Mammary epithelial cell (primary cell): ENCODE measurements at regions not wholly inside any gene's neighbourhood (a gene's known extent, or its start where the extent isn't known, plus 50 kb on each side); places are given as distances from the start of the nearest gene placed in this dataset.

Experiments
- EZH2 ChIP-seq: IDR thresholded peaks from 2 replicates; pipeline ENCODE4 v1.6.1; 2012; ENCODE audit warnings: low read length, inconsistent platforms, borderline replicate concordance
- TF ChIP-seq, protein P1 (sequence below), 2 donors: IDR thresholded peaks in 1 of 2; conservative IDR thresholded peaks in 1 of 2; 2 replicates each; pipeline ENCODE4 v1.5.1; 2011 to 2012; ENCODE audit warnings: inconsistent platforms in 2 of 2, low read length in 2 of 2, mild to moderate bottlenecking in 2 of 2, control low read depth in 1 of 2, low read depth in 1 of 2; ENCODE audit not compliant: insufficient read depth in 1 of 2; ENCODE audit errors: extremely low read depth in 1 of 2

DNA sequence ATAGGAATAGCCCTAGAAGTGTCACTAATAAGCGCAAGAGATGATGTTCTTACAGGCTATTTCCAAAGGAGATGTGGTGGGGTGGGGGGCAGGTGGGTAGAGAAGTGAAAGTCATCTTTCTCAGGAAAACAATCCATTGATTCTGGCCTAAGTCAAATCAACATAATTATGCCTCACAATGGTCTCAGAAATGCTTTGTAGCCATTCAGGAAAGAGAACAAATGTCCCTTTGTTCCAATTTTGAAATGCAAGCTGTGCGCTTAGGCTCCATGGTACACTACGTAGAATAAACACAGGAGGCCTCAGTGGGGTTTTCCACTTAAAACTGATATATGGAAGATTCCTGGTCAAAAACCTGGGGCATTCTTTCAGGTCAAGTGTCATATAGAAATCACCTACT is 529.9 kb upstream of the KLHL29 start:
- TF ChIP-seq, protein P1, sequence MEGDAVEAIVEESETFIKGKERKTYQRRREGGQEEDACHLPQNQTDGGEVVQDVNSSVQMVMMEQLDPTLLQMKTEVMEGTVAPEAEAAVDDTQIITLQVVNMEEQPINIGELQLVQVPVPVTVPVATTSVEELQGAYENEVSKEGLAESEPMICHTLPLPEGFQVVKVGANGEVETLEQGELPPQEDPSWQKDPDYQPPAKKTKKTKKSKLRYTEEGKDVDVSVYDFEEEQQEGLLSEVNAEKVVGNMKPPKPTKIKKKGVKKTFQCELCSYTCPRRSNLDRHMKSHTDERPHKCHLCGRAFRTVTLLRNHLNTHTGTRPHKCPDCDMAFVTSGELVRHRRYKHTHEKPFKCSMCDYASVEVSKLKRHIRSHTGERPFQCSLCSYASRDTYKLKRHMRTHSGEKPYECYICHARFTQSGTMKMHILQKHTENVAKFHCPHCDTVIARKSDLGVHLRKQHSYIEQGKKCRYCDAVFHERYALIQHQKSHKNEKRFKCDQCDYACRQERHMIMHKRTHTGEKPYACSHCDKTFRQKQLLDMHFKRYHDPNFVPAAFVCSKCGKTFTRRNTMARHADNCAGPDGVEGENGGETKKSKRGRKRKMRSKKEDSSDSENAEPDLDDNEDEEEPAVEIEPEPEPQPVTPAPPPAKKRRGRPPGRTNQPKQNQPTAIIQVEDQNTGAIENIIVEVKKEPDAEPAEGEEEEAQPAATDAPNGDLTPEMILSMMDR (conservative IDR thresholded peaks at IDR 0.05 in 1 of 2, IDR thresholded peaks at IDR 0.05 in 1 of 2; ENCODE audit: extremely low read depth in 1 of 2, insufficient read depth in 1 of 2, low read depth in 1 of 2, low read length in 2 of 2) = no peak
- TF ChIP-seq EZH2 = no peak
